PC-3 (cell line): ENCODE measurements at regions not wholly inside any gene's neighbourhood (a gene's known extent, or its start where the extent isn't known, plus 50 kb on each side); places are given as distances from the start of the nearest gene placed in this dataset.

ENCODE experiments used
- CTCF ChIP-seq: fragments of 300-600 bp; sonication (generic); conservative IDR thresholded peaks from 2 replicates; pipeline ENCODE4 v1.5.1; 2017; ENCODE audit warnings: antibody characterized with exemption, low read depth, mild to moderate bottlenecking, low read length
- EZH2 ChIP-seq: fragments of 300-600 bp; sonication (generic); IDR thresholded peaks from one replicate; pipeline ENCODE4 v1.6.1; 2017; ENCODE audit warnings: antibody characterized with exemption, mild to moderate bottlenecking, low read length; ENCODE audit not compliant: unreplicated experiment
- EZH2phosphoT487 ChIP-seq: fragments of 300-600 bp; sonication (generic); IDR thresholded peaks from 2 replicates; pipeline ENCODE4 v1.6.1; 2018; ENCODE audit warnings: mild to moderate bottlenecking, antibody characterized with exemption, low read length, borderline replicate concordance

GRCh38 chr1:30302858-30303257, 420.5 kb downstream of the MATN1 start:
- no peak for TF ChIP-seq CTCF
- no peak for TF ChIP-seq EZH2
- no peak for TF ChIP-seq EZH2phosphoT487
